ENCODE measurements at regions not wholly inside any gene's neighbourhood (a gene's known extent, or its start where the extent isn't known, plus 50 kb on each side); places are given as distances from the start of the nearest gene placed in this dataset.

- Histone ChIP-seq H3K4me2 (replicated peaks; ENCODE audit: low read depth, low read length, poor library complexity, severe bottlenecking) (no peak overlapping the region), H3K4me1 (ENCODE audit: control insufficient read depth in 2 of 2, insufficient read depth in 2 of 2, low read length in 2 of 2) (no peaks in the 10 kb centered on the region), H2AFZ (ENCODE audit: insufficient read depth, low read depth, low read length, poor library complexity, severe bottlenecking) (no peak overlapping the region), H3K79me2 (ENCODE audit: control insufficient read depth, insufficient read depth, low read length) (no peaks in the 10 kb centered on the region), H3K36me3 (replicated peaks in 1 of 2; ENCODE audit: control extremely low read depth in 1 of 2, control insufficient read depth in 1 of 2, extremely low read depth in 1 of 2, insufficient read depth in 2 of 2, low read length in 1 of 2) (no peaks in the 10 kb centered on the region), H3K9ac (ENCODE audit: low read length) (no peak overlapping the region), H3K27ac (ENCODE audit: low read length in 2 of 2) (no peak overlapping the region), H3K9me3 (ENCODE audit: control extremely low read depth in 1 of 3, control insufficient read depth in 2 of 3, insufficient read depth in 1 of 3, low read length in 2 of 3) (peaks cover 0 to 4% (median 0%) of the 10 kb centered on the region in 3 donors), H3K27me3 (replicated peaks in 1 of 4; ENCODE audit: control extremely low read depth in 1 of 4, control insufficient read depth in 3 of 4, insufficient read depth in 4 of 4, low read length in 3 of 4) (no peaks in the 10 kb centered on the region), H3K4me3 (ENCODE audit: control extremely low read depth in 1 of 5, extremely low read depth in 1 of 5, insufficient read depth in 1 of 5, low read depth in 2 of 5, low read length in 4 of 5) (no peak overlapping the region), H4K20me1 (ENCODE audit: control insufficient read depth, insufficient read depth, low read length, poor library complexity, severe bottlenecking) (no peaks in the 10 kb centered on the region)
- WGBS (ENCODE audit: insufficient coverage), result 27% methylated on average over 2 of the region's 4 CpGs
- ChIA-PET CTCF (no interaction called here), POLR2A (no interaction called here)
- ATAC-seq (ENCODE audit: low read depth), result no peak
- no peak overlapping the region for H3K4me3 Mint-ChIP-seq
- no peaks in the 10 kb centered on the region for H3K27me3 Mint-ChIP-seq
- H3K27ac Mint-ChIP-seq, result no peak overlapping the region
- no peaks in the 10 kb centered on the region for H3K4me1 Mint-ChIP-seq
- TF ChIP-seq, protein P1, sequence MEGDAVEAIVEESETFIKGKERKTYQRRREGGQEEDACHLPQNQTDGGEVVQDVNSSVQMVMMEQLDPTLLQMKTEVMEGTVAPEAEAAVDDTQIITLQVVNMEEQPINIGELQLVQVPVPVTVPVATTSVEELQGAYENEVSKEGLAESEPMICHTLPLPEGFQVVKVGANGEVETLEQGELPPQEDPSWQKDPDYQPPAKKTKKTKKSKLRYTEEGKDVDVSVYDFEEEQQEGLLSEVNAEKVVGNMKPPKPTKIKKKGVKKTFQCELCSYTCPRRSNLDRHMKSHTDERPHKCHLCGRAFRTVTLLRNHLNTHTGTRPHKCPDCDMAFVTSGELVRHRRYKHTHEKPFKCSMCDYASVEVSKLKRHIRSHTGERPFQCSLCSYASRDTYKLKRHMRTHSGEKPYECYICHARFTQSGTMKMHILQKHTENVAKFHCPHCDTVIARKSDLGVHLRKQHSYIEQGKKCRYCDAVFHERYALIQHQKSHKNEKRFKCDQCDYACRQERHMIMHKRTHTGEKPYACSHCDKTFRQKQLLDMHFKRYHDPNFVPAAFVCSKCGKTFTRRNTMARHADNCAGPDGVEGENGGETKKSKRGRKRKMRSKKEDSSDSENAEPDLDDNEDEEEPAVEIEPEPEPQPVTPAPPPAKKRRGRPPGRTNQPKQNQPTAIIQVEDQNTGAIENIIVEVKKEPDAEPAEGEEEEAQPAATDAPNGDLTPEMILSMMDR (IDR thresholded peaks at IDR 0.05), result no peak
- no peak for TF ChIP-seq EZH2 (IDR thresholded peaks at IDR 0.05; ENCODE audit: borderline replicate concordance, insufficient read depth, low read depth, low read length, poor library complexity, severe bottlenecking)
- peaks cover 2% of the 10 kb centered on the region for H3K9me3 Mint-ChIP-seq (ENCODE audit: insufficient read depth)
- intact Hi-C loops (cut with micrococcal nuclease), result no loop called here
- no peak for DNase-seq
Measured at GRCh38 chr3:34777386-34777785, 861.9 kb upstream of the ARPP21 start.

DNA sequence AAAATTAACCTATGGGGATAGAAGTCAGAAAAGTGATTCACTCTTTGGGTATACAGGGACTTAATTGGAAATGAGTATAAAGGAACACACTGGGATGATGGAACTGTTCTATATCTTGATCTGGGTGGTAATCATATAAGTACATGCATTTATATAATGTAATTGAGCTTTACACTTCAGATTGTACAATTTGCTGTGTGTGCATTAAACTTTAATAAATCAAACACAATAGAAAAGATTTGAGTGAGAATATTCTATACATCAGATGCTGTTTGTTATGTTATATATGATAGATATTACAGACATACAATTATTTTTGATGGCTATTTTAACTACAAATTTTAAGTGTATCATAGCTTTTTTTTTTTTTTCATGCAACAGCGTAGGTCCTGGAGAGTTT, 860.2 kb upstream of the ARPP21 start:
- Mint-ChIP-seq H3K4me3 (no peak overlapping the region), H3K9me3 (ENCODE audit: insufficient read depth) (peaks cover under 1% of the 10 kb centered on the region), H3K27me3 (no peaks in the 10 kb centered on the region), H3K4me1 (no peaks in the 10 kb centered on the region), H3K27ac (no peak overlapping the region)
- no CpG with 5 or more reads among the region's 1 CpG for WGBS (ENCODE audit: insufficient coverage)
- intact Hi-C loops (cut with micrococcal nuclease), result no loop called here
- no peaks in the 10 kb centered on the region for H3K27me3 ChIP-seq (replicated peaks in 1 of 4; ENCODE audit: control extremely low read depth in 1 of 4, control insufficient read depth in 3 of 4, insufficient read depth in 4 of 4, low read length in 3 of 4)
- ATAC-seq (ENCODE audit: low read depth) (no peak), DNase-seq (no peak)
- no peak overlapping the region for H3K4me3 ChIP-seq (ENCODE audit: control extremely low read depth in 1 of 5, extremely low read depth in 1 of 5, insufficient read depth in 1 of 5, low read depth in 2 of 5, low read length in 4 of 5)
- no peak overlapping the region for H3K27ac ChIP-seq (ENCODE audit: low read length in 2 of 2)
- H4K20me1 ChIP-seq (ENCODE audit: control insufficient read depth, insufficient read depth, low read length, poor library complexity, severe bottlenecking), result no peaks in the 10 kb centered on the region
- no peak overlapping the region for H3K4me2 ChIP-seq (replicated peaks; ENCODE audit: low read depth, low read length, poor library complexity, severe bottlenecking)
- no peak overlapping the region for H2AFZ ChIP-seq (ENCODE audit: insufficient read depth, low read depth, low read length, poor library complexity, severe bottlenecking)
- no peaks in the 10 kb centered on the region for H3K9me3 ChIP-seq (ENCODE audit: control extremely low read depth in 1 of 3, control insufficient read depth in 2 of 3, insufficient read depth in 1 of 3, low read length in 2 of 3)
- no peak for TF ChIP-seq EZH2 (IDR thresholded peaks at IDR 0.05; ENCODE audit: borderline replicate concordance, insufficient read depth, low read depth, low read length, poor library complexity, severe bottlenecking)
- TF ChIP-seq, protein P1 (IDR thresholded peaks at IDR 0.05), result no peak
- POLR2A ChIA-PET, result no interaction called here
- no peak overlapping the region for H3K9ac ChIP-seq (ENCODE audit: low read length)
- no peaks in the 10 kb centered on the region for H3K79me2 ChIP-seq (ENCODE audit: control insufficient read depth, insufficient read depth, low read length)
- H3K4me1 ChIP-seq (ENCODE audit: control insufficient read depth in 2 of 2, insufficient read depth in 2 of 2, low read length in 2 of 2), result no peaks in the 10 kb centered on the region
- no peaks in the 10 kb centered on the region for H3K36me3 ChIP-seq (replicated peaks in 1 of 2; ENCODE audit: control extremely low read depth in 1 of 2, control insufficient read depth in 1 of 2, extremely low read depth in 1 of 2, insufficient read depth in 2 of 2, low read length in 1 of 2)
- CTCF ChIA-PET, result no interaction called here
